ENCODE measurements at regions not wholly inside any gene's neighbourhood (a gene's known extent, or its start where the extent isn't known, plus 50 kb on each side); places are given as distances from the start of the nearest gene placed in this dataset.

DNA sequence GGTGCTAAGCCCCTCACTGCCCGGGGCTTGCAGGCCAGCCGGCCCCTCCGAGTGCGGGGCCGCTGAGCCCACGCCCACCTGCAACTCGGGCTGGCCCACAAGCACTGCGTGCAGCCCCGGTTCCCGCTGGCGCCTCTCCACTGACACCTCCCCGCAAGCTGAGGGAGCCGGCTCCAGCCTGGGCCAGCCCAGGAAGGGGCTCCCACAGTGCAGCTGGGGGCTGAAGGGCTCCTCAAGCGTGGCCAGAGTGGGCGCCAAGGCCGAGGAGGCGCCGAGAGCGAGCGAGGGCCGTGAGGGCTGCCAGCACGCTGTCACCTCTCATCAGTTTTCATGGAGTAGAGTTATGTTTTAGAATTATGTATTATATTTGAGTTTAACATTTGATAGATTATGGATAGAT is 176.5 kb upstream of the FAM78B start:
- no peak for TF ChIP-seq POLR2AphosphoS5 (IDR thresholded peaks at IDR 0.05)
- TF ChIP-seq, protein P1, sequence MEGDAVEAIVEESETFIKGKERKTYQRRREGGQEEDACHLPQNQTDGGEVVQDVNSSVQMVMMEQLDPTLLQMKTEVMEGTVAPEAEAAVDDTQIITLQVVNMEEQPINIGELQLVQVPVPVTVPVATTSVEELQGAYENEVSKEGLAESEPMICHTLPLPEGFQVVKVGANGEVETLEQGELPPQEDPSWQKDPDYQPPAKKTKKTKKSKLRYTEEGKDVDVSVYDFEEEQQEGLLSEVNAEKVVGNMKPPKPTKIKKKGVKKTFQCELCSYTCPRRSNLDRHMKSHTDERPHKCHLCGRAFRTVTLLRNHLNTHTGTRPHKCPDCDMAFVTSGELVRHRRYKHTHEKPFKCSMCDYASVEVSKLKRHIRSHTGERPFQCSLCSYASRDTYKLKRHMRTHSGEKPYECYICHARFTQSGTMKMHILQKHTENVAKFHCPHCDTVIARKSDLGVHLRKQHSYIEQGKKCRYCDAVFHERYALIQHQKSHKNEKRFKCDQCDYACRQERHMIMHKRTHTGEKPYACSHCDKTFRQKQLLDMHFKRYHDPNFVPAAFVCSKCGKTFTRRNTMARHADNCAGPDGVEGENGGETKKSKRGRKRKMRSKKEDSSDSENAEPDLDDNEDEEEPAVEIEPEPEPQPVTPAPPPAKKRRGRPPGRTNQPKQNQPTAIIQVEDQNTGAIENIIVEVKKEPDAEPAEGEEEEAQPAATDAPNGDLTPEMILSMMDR (IDR thresholded peaks at IDR 0.05) = no peak
